SKM-1 (cell line): ENCODE measurements at regions not wholly inside any gene's neighbourhood (a gene's known extent, or its start where the extent isn't known, plus 50 kb on each side); places are given as distances from the start of the nearest gene placed in this dataset.
"Not testable (repeated sequence)": the region's sequence is repeated elsewhere in the genome, so short reads cannot be mapped to it uniquely, and the experiment has no call there.

Source experiments
- DNase-seq: peaks from one replicate; lab custom pipeline; 2025; ENCODE audit not compliant: unreplicated experiment; lab: John Stamatoyannopoulos, UW

DNA sequence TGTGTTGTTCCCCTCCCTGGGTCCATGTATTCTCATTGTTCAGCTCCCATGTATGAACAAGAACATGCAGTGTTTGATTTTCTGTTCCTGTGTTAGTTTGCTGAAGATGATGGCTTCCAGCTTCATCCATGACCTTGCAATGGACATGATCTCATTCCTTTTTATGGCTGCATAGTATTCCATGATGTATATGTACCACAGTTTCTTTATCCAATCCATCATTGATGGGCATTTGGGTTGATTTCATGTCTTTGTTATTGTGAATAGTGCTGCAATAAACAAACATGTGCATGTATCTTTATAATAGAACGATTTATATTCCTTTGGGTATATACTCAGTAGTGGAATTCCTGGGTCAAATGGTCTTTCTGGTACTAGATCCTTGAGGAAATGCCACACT lies 65.1 kb upstream of the SLC13A1 start:
- DNase-seq, result not testable (repeated sequence)

DNA sequence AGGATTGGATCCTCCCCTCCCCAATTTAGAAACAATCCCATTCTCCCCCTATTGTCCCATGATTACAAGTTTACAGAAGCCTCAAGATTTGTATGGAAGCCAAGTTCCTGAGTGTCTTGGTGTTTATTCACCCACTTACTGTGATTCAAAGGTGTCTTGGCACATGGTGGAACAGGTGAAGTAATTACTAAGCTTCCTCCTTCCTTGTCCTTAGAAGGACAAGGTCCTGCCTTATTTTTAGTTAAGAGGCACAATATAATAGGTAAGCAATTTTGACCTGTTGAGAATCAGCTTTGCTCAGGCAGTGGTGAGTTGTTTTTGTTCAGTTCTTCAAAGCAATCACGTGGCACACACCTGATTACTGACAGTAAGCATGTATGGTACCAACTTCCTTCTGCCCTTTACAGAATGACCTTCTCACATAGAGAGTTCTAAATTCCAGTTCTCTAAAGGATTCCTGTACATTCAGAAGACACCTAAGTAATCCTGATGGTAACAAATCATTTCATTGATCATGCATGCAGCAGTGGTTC lies 60.7 kb upstream of the SLC13A1 start:
- no peak for DNase-seq

DNA sequence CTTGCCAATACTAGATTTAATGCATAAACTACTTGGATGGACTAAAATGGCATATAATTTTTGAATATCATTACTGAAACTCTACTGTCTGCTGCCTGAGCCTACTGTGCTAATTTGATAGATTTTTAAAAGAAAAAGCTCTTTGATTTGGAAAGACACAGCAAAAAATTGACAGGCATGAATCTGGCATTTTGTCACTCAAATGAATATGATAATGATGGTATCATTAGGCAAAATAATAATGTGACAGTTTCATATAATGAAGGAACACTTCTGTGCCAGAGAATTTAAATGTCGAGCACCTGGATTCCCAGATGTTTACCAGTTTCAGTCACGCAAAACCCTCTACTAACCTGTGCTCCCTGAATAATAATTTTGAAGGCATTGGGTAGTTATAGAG lies 60.0 kb upstream of the SLC13A1 start:
- DNase-seq, result no peak
